ENCODE measurements at regions not wholly inside any gene's neighbourhood (a gene's known extent, or its start where the extent isn't known, plus 50 kb on each side); places are given as distances from the start of the nearest gene placed in this dataset.

DNA sequence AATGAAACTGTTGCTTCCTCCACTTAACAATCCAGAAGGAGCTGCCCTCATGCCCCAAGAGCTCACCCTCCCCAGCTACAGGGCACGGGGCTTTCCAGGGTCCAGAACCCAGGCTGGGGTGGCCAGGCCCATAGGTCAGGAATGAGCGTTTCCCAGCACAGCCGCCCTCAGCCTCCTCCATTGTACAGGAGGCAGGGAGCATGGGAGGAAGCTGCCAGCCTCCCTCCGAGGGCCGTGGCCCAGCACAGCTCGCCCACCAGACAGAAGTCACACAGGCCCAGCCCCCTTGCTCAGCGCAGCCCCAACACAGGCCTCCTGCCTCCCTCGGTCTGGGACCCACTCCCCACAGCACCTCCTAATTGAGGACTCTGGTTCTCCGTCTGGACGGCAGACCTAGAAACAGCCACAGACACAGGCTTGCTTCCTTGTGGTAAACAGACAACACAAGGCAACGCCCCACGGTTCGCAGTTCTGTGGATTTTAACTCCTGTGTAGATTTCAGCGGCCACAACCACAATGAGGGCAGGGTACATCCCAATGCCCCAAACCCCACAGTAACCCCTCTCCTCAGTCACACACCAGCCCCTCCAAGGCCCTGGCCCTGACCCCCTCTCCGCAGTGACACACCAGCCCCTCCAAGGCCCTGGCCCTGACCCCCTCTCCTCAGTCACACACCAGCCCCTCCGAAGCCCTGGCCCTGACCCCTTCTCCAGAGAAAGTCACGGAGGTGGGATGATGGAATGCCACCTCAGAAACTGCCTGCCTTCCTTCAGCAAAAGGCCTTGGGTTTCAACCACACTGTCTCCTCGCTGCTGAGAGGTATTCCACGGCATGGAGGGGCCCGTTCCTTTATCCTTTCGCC lies 173.5 kb downstream of the DLL1 start:
- 84 to 94% methylated on average over 16 to 21 of the region's 21 CpGs for WGBS, 2 donors
- intact Hi-C loops (cut with DNase I; ENCODE audit: low total_unique reads) = no loop called here
- Histone ChIP-seq H3K9me3 (no peaks in the 10 kb centered on the region), H3K27me3 (no peaks in the 10 kb centered on the region), H3K36me3 (ENCODE audit: low read depth, missing control alignments) (no peaks in the 10 kb centered on the region), H3K4me1 (peaks cover 12% of the 10 kb centered on the region), H3K4me3 (no peak overlapping the region), H3K27ac (no peak overlapping the region)
- TF ChIP-seq POLR2A (IDR thresholded peaks at IDR 0.05) = no peak
- no peak for TF ChIP-seq CTCF (IDR thresholded peaks at IDR 0.05)
- DNase-seq = peak; percentile 7

DNA sequence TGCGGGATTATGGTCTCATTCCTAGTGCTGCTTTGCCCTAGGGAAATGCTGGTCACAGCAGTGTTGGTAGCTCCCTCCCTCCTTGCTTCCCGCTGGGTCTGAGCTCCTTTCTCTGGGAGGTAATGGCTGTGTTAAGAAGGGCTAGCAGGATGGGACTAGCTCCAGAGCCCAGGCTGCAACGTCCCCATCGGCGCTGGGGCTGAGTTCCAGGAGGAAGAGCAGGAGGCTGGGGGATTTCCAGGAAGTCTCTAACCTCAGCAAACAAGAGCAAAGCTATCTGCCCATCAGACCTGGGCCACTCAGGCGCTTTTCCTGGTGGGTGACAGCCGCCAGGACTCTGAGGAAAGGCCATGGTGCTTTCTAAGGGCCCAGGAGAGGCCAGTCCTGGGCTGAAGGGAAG lies 174.2 kb downstream of the DLL1 start:
- no peaks in the 10 kb centered on the region for H3K36me3 ChIP-seq (ENCODE audit: low read depth, missing control alignments)
- peaks cover 12% of the 10 kb centered on the region for H3K4me1 ChIP-seq
- DNase-seq = peak; percentile 13
- H3K27ac ChIP-seq = no peak overlapping the region
- H3K4me3 ChIP-seq = no peak overlapping the region
- H3K27me3 ChIP-seq = no peaks in the 10 kb centered on the region
- intact Hi-C loops (cut with DNase I; ENCODE audit: low total_unique reads) = no loop called here
- TF ChIP-seq POLR2A (IDR thresholded peaks at IDR 0.05) = no peak
- no peaks in the 10 kb centered on the region for H3K9me3 ChIP-seq
- 63 to 84% methylated on average over 7 of the region's 7 CpGs for WGBS, 2 donors

DNA sequence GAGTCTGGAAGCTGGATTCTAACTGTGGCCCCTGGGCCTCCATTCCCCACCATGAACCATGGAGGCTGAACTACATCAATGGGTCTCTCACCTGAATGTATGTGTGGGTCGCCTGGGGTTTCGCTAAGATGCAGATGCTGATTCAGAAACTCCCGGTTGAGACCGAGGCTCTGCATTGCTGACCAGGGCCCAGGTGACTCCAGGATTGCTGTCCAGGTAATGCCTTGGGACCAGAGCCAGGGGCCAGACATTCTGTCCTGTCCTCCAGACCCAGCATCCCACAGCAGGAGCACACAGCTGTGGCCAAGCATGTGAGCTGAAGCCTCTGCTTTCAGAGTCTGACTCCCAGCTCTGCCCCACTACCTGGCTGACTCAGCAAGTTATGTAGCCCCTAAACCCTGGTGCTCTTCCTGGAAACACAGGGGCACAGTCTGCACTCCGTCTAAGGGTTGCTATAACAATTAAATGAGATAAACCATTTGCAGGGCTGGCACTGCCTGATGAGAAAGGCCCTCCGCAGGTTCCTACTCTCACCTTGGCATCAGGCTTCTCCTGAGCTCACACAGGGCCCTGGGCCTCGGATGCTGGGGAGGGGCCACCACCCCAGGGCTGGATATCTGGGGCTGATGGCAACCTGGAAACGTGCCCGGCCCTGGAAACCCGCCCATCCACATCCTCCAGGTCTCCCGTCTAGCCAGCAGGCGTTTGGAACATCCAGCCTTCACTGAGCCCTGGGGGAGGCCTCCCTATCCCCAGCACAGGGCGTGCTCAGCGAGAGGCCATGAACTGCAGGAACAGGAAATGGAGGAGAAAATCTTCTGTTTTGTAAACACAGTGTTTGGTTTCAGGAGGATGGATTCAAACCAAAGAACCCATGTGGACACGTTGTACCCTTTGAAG lies 175.7 kb downstream of the DLL1 start:
- H3K27ac ChIP-seq = peak overlapping the region in 1 of 2 donors; percentile 5
- no peaks in the 10 kb centered on the region for H3K36me3 ChIP-seq (ENCODE audit: low read depth, missing control alignments)
- peak; percentile 74 for DNase-seq
- H3K4me3 ChIP-seq = no peak overlapping the region
- TF ChIP-seq CTCF (IDR thresholded peaks at IDR 0.05) (no peak), POLR2A (IDR thresholded peaks at IDR 0.05) (no peak)
- no peaks in the 10 kb centered on the region for H3K27me3 ChIP-seq
- WGBS, 2 donors = 42 to 50% methylated on average over 11 to 15 of the region's 15 CpGs
- peaks cover 12% of the 10 kb centered on the region for H3K4me1 ChIP-seq
- intact Hi-C loops (cut with DNase I; ENCODE audit: low total_unique reads) = no loop called here
- no peaks in the 10 kb centered on the region for H3K9me3 ChIP-seq

DNA sequence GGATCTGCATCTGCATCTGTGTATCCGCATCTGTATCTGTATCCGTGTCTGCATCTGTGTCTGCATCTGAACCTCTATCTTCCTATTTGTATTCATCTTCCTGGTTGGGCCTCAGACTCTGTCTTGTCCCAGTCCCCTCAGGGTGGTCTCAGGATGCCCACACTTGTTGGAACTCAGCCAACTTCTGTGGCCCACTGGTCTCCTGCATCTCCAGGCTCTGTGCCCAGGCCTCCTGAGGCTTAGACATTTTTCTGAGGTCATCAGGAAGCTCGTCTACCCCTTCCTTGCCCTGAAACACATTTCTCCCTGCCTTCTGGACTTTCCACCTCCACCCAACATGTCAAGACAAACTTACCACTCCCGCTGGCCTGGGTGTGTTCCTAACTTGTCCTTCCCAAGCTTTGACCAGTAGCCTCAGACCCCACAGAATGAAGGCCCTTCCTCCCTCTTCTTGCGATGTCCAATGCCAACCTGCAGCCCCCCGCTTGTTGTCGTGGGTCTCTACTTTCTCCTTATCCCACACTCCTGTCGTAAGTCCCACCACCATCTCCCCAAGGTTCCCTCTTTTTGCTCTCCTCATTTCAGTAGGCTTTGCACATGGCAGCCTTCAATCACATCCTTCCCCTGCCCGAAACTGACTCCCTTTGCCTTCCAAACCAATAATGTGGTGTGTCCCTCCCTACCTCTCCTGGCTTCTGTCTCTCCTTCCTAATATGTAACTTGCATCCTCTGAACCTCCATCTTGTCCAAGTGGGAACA lies 176.5 kb downstream of the DLL1 start:
- Histone ChIP-seq H3K4me1 (peaks cover 12% of the 10 kb centered on the region), H3K27ac (no peak overlapping the region), H3K9me3 (no peaks in the 10 kb centered on the region), H3K4me3 (no peak overlapping the region), H3K27me3 (no peaks in the 10 kb centered on the region), H3K36me3 (ENCODE audit: low read depth, missing control alignments) (no peaks in the 10 kb centered on the region)
- TF ChIP-seq CTCF (IDR thresholded peaks at IDR 0.05) (no peak), POLR2A (IDR thresholded peaks at IDR 0.05) (no peak)
- intact Hi-C loops (cut with DNase I; ENCODE audit: low total_unique reads) = no loop called here
- 92 to 94% methylated on average over 9 of the region's 9 CpGs for WGBS, 2 donors
- DNase-seq = peak; percentile 7

GRCh38 chr6:170113141-170113540 lies 177.7 kb downstream of the DLL1 start:
- no peak overlapping the region for H3K27ac ChIP-seq
- peak; percentile 3 for DNase-seq
- no peaks in the 10 kb centered on the region for H3K36me3 ChIP-seq (ENCODE audit: low read depth, missing control alignments)
- intact Hi-C loops (cut with DNase I; ENCODE audit: low total_unique reads) = no loop called here
- TF ChIP-seq POLR2A (IDR thresholded peaks at IDR 0.05) (no peak), CTCF (IDR thresholded peaks at IDR 0.05) (no peak)
- H3K4me3 ChIP-seq = no peak overlapping the region
- H3K4me1 ChIP-seq = peaks cover 12% of the 10 kb centered on the region
- H3K9me3 ChIP-seq = no peaks in the 10 kb centered on the region
- 89% methylated on average over 3 of the region's 3 CpGs for WGBS, 2 donors
- H3K27me3 ChIP-seq = no peaks in the 10 kb centered on the region

All from testis (tissue), 2 donors.